Astrocyte (in vitro differentiated cells and primary cell): ENCODE measurements at regions not wholly inside any gene's neighbourhood (a gene's known extent, or its start where the extent isn't known, plus 50 kb on each side); places are given as distances from the start of the nearest gene placed in this dataset.

Experiments used
- EZH2 ChIP-seq: IDR thresholded peaks from 2 replicates; pipeline ENCODE4 v1.6.1; 2012; ENCODE audit warnings: mild to moderate bottlenecking, low read length, inconsistent platforms; ENCODE audit not compliant: insufficient read depth
- TF ChIP-seq, protein P1 (sequence below): IDR thresholded peaks from 2 replicates; pipeline ENCODE4 v1.5.1; 2011; ENCODE audit warnings: low read depth, mild to moderate bottlenecking, inconsistent platforms, low read length, moderate library complexity; ENCODE audit not compliant: insufficient read depth

DNA sequence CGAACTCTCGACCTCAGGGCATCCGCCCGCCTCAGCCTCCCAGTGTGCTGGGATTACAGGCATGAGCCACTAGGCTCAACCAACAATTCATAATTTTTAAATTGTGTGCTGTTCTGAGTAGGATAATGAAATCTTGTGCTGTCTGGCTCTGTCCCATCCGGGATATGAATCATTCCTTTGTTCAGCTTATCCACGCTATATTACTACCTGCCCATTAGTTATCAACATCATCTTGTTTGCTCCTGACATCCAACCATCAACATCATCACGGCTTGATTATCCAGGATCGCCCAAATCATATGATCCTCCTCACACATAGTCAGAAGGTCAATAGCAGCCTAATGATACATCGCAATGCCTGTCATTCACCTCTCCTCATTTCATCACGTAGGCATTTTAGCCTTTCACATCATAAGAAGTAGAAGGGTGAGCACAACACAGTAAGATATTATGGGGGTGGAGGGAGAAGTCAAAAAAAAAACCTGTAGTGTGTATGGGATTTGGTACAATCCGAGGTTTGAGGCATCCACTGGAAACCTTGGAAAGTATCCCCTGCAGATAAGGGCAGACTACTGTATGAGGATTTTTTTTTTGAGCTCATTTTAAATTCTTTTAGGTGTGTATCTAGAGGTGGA, 77.0 kb upstream of the SIAH1 start:
- TF ChIP-seq, protein P1, sequence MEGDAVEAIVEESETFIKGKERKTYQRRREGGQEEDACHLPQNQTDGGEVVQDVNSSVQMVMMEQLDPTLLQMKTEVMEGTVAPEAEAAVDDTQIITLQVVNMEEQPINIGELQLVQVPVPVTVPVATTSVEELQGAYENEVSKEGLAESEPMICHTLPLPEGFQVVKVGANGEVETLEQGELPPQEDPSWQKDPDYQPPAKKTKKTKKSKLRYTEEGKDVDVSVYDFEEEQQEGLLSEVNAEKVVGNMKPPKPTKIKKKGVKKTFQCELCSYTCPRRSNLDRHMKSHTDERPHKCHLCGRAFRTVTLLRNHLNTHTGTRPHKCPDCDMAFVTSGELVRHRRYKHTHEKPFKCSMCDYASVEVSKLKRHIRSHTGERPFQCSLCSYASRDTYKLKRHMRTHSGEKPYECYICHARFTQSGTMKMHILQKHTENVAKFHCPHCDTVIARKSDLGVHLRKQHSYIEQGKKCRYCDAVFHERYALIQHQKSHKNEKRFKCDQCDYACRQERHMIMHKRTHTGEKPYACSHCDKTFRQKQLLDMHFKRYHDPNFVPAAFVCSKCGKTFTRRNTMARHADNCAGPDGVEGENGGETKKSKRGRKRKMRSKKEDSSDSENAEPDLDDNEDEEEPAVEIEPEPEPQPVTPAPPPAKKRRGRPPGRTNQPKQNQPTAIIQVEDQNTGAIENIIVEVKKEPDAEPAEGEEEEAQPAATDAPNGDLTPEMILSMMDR = no peak
- TF ChIP-seq EZH2 = no peak
